ENCODE measurements at regions not wholly inside any gene's neighbourhood (a gene's known extent, or its start where the extent isn't known, plus 50 kb on each side); places are given as distances from the start of the nearest gene placed in this dataset.

DNA sequence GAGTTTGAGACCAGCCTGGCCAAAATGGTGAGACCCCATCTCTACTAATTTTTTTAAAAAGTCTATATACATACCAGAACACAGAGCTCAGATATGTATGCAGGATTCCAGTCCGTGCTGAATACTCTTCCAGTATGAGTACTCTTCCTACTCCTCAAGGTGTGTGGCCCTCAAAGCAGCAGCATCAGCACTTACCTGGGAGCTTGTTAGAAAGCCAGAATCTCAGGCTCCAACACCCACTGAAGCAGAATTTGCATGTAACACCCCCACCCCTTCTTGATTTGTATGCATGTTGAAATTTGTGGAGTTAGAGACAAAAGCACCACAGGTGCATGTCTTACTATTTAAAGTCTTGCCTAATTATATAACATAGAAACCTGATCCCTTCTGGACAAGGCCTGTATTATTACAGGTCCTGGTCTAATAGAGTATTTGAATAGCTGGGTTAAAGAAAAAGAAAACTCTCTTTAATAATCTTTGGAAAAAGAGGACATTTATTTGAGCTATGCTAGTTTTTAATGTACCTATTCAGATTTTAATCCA, 50.3 kb upstream of the NFE2L2 start:
- TF ChIP-seq, protein P1, sequence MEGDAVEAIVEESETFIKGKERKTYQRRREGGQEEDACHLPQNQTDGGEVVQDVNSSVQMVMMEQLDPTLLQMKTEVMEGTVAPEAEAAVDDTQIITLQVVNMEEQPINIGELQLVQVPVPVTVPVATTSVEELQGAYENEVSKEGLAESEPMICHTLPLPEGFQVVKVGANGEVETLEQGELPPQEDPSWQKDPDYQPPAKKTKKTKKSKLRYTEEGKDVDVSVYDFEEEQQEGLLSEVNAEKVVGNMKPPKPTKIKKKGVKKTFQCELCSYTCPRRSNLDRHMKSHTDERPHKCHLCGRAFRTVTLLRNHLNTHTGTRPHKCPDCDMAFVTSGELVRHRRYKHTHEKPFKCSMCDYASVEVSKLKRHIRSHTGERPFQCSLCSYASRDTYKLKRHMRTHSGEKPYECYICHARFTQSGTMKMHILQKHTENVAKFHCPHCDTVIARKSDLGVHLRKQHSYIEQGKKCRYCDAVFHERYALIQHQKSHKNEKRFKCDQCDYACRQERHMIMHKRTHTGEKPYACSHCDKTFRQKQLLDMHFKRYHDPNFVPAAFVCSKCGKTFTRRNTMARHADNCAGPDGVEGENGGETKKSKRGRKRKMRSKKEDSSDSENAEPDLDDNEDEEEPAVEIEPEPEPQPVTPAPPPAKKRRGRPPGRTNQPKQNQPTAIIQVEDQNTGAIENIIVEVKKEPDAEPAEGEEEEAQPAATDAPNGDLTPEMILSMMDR (IDR thresholded peaks at IDR 0.05): no peak
- no peak for TF ChIP-seq POLR2A (IDR thresholded peaks at IDR 0.05)
